SH-SY5Y (cell line): ENCODE measurements at regions not wholly inside any gene's neighbourhood (a gene's known extent, or its start where the extent isn't known, plus 50 kb on each side); places are given as distances from the start of the nearest gene placed in this dataset.

Experiments
- GATA2 ChIP-seq: IDR thresholded peaks from 2 replicates; pipeline ENCODE4 v1.6.1; 2011; ENCODE audit warnings: mild to moderate bottlenecking, low read depth, low read length
- GATA3 ChIP-seq: IDR thresholded peaks from 2 replicates; pipeline ENCODE4 v1.6.1; 2011; ENCODE audit warnings: low read depth, mild to moderate bottlenecking, low read length, moderate library complexity

- TF ChIP-seq GATA2: no peak
- no peak for TF ChIP-seq GATA3
Observed at GRCh38 chr10:2471811-2472210, 595.5 kb upstream of the PFKP start.
